Endothelial cell of umbilical vein (primary cell): ENCODE measurements at regions not wholly inside any gene's neighbourhood (a gene's known extent, or its start where the extent isn't known, plus 50 kb on each side); places are given as distances from the start of the nearest gene placed in this dataset.

Source experiments
- EZH2 ChIP-seq: IDR thresholded peaks from 2 replicates; pipeline ENCODE4 v1.6.1; 2012; ENCODE audit warnings: borderline replicate concordance, low read depth, mild to moderate bottlenecking, moderate library complexity, low read length, inconsistent platforms; ENCODE audit not compliant: severe bottlenecking
- GATA2 ChIP-seq: IDR thresholded peaks from 2 replicates; pipeline ENCODE4 v1.7.0; 2011; ENCODE audit warnings: low read depth, mild to moderate bottlenecking, moderate library complexity, mixed read lengths, low read length; ENCODE audit not compliant: insufficient read length, insufficient read depth
- MYC ChIP-seq: IDR thresholded peaks from one replicate; pipeline ENCODE4 v1.6.1; 2011; ENCODE audit warnings: mild to moderate bottlenecking, low read depth, low read length
- POLR2A ChIP-seq: IDR thresholded peaks from 2 replicates; pipeline ENCODE4 v1.6.1; 2012; ENCODE audit warnings: low read depth, mild to moderate bottlenecking, control low read depth, low read length
- POLR2AphosphoS5 ChIP-seq: IDR thresholded peaks from 2 replicates; pipeline ENCODE4 v1.6.1; 2012; ENCODE audit warnings: low read depth, mild to moderate bottlenecking, control low read depth, low read length, moderate library complexity; ENCODE audit not compliant: insufficient read depth
- TF ChIP-seq, protein P1 (sequence below), 2 donors: IDR thresholded peaks; 1 replicate in 1 of 2; 2 replicates in 1 of 2; pipeline ENCODE4 v1.5.1; 2011; ENCODE audit warnings: low read length in 2 of 2, mild to moderate bottlenecking in 2 of 2, moderate library complexity in 2 of 2, control low read depth in 1 of 2, inconsistent platforms in 1 of 2, low read depth in 1 of 2; ENCODE audit not compliant: insufficient read depth in 1 of 2; ENCODE audit errors: extremely low read depth in 1 of 2
- TF ChIP-seq, protein P2 (sequence below): IDR thresholded peaks from 2 replicates; pipeline ENCODE4 v1.6.1; 2011; ENCODE audit not compliant: insufficient read depth, insufficient read length

DNA sequence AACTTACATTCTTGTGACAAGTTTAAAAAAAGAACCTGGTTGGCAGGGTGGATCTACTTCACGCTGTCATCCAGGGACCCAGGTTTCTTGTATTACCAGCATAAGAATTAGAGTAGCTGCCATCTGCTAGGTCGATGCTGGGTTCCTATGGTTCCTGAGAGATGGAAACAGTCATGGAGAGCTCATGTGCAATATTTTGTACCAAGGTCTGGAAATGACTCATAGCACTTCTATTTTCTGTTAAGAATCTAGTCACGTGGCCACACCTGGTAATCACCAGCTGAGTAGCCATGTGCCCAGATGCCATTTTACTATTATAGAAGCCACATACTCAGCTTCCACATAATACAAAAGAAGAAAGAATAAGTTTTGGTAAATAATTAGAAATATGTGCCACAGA, 171.3 kb downstream of the CD83 start:
- no peak for TF ChIP-seq POLR2A
- TF ChIP-seq, protein P1, sequence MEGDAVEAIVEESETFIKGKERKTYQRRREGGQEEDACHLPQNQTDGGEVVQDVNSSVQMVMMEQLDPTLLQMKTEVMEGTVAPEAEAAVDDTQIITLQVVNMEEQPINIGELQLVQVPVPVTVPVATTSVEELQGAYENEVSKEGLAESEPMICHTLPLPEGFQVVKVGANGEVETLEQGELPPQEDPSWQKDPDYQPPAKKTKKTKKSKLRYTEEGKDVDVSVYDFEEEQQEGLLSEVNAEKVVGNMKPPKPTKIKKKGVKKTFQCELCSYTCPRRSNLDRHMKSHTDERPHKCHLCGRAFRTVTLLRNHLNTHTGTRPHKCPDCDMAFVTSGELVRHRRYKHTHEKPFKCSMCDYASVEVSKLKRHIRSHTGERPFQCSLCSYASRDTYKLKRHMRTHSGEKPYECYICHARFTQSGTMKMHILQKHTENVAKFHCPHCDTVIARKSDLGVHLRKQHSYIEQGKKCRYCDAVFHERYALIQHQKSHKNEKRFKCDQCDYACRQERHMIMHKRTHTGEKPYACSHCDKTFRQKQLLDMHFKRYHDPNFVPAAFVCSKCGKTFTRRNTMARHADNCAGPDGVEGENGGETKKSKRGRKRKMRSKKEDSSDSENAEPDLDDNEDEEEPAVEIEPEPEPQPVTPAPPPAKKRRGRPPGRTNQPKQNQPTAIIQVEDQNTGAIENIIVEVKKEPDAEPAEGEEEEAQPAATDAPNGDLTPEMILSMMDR (IDR thresholded peaks at IDR 0.05; ENCODE audit: extremely low read depth in 1 of 2, insufficient read depth in 1 of 2, low read depth in 1 of 2, low read length in 2 of 2) = no peak
- TF ChIP-seq, protein P2, sequence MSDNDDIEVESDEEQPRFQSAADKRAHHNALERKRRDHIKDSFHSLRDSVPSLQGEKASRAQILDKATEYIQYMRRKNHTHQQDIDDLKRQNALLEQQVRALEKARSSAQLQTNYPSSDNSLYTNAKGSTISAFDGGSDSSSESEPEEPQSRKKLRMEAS = no peak
- TF ChIP-seq GATA2 = no peak
- TF ChIP-seq MYC = no peak
- TF ChIP-seq POLR2AphosphoS5 = no peak
- TF ChIP-seq EZH2 = no peak
